ENCODE measurements at regions not wholly inside any gene's neighbourhood (a gene's known extent, or its start where the extent isn't known, plus 50 kb on each side); places are given as distances from the start of the nearest gene placed in this dataset.

- TF ChIP-seq ZNF70 (CRISPR knock-in tag; IDR thresholded peaks at IDR 0.05) (no peak), ISL1 (CRISPR knock-in tag; IDR thresholded peaks at IDR 0.05) (no peak), PATZ1 (CRISPR knock-in tag; IDR thresholded peaks at IDR 0.05; ENCODE audit: borderline replicate concordance) (no peak), ZFP30 (CRISPR knock-in tag; IDR thresholded peaks at IDR 0.05) (no peak), TCF4 (CRISPR knock-in tag; IDR thresholded peaks at IDR 0.05; ENCODE audit: borderline replicate concordance) (no peak)
Observed at GRCh38 chr6:14754751-14755513, 490.9 kb upstream of the JARID2 start.
